ENCODE measurements at regions not wholly inside any gene's neighbourhood (a gene's known extent, or its start where the extent isn't known, plus 50 kb on each side); places are given as distances from the start of the nearest gene placed in this dataset.

DNA sequence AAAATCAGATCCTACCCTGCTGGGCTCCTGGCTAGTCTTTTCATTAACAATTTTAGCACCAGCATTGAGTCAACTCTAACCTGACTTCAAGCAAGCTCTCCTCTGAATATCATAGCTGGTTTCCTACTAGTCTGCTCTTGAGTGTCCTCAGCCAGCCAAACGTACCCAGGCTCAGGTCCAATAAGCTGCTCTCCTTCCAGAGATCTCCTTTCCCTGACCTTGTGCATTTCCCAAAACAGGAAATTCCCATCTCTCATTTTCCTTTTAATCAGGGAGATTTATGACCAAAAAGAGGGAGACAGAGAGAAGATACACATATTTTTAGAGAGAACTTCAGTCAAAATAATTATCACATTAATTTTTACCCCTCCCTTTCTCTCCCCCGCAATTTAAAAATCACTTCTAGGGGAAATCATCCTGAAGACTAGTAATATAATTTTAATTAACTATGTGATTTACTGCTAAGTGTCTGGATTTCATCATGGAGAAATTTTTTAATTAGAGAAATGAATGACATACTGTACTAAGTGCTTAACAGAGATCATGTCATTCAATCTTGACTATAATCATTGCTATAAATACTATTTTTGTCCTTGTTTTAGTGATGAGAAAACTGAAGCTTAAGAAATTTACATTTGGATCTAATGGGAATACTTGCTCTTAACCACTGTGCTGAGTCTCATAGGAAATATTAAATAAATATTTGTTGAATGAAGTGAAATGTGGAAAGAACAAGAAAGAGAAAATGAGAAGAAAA is 421.7 kb upstream of the INTU start:
- no peak for DNase-seq (ENCODE audit: extremely low read depth, low read depth)

DNA sequence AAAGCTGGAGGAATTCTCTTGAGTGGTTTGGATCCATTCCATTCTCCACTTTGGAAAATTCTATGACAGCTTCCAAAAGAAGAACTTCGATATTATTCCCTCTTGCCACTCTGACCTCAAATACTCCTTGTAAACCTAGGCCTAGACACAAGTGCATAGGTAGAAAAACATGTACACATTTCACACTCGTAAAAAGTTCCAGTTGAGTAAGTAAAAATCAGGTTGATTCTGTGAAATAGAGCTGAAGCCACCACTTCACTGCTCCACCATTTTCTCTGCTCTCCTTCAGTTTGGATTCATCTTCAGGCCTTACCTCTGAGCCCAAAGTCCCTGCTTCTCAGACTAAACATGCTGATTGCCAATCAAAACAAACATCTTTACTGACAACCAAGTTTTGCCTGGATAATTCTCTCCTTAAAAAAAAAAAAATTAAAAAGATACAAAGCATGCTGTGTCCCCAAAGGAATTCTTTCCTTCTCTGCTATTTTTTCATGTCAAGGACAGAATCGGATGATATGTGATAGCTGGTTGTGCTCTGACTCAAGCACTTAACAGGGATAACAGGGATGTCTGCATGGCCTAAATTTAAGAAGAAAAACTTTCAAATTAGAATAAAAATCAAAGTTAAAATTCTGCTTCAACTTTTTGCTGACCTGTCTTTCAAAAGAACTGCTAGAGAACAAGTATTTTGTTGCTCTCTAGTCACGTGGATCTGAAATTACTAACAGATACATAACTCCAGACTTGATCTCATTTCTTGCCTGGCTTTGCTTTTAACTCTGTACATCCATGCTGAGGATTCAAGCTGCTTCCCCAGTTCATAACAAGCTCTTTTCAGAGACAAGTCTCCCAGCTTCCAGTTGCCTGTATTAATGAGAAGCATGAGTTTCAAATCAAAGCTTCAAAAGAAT is 420.9 kb upstream of the INTU start:
- DNase-seq (ENCODE audit: extremely low read depth, low read depth) = no peak

DNA sequence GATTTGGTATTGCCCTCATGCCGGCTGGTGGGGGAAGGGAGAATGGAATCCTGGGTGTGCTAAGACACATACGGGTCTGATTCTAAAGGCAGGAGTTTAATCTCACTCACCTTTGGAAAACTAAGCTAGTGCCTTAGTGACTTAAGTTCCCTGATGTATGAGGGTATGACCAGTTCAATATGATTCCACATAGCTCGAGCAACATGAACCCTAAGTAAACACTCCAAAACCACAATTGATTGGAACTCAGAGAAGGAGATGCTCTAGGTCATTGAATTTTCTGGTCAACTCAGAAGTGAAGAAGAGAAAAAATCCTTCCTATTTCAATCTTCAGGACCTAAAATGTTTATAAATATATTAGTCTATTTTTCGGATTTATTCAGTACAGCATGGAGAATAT is 420.1 kb upstream of the INTU start:
- no peak for DNase-seq (ENCODE audit: extremely low read depth, low read depth)

DNA sequence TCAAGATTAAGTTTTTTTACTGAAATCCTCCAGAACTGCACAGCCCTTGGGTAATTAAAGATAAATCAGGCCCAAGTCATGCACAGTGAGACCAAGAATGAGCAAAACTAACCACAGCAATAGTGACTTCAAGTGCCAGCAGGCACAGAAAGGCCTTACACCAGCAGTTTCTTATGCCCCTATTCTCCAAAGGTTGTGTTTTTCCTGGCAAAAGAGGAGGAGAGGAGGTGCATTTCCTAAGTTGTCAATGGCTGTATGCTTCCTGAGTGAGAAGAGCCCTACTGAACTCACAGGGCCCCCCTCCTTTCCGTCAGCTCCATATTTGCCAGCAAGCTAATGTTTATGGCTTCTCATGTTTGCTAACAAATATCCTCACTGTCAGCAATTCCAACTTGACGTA is 418.7 kb upstream of the INTU start:
- peak; percentile 16 for DNase-seq (ENCODE audit: extremely low read depth, low read depth)

DNA sequence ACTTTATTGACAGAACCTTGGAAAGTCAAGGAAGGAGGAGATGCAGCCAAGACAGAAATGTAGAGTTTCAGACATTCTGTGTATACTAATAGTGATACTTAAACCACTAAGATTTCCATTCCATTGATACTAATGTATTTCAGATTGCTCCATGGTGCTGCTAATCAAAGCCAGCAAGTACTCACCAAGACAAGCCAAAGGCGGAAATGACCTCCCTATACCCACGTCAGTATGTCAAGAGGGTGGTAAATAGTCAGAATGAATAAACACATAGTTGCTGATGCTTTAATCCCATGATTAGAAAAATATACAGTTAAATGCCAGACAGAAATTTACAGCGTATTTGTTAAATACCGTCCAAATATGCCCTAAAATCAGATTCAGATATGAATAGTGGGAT is 417.8 kb upstream of the INTU start:
- peak; percentile 30 for DNase-seq (ENCODE audit: extremely low read depth, low read depth)

DNA sequence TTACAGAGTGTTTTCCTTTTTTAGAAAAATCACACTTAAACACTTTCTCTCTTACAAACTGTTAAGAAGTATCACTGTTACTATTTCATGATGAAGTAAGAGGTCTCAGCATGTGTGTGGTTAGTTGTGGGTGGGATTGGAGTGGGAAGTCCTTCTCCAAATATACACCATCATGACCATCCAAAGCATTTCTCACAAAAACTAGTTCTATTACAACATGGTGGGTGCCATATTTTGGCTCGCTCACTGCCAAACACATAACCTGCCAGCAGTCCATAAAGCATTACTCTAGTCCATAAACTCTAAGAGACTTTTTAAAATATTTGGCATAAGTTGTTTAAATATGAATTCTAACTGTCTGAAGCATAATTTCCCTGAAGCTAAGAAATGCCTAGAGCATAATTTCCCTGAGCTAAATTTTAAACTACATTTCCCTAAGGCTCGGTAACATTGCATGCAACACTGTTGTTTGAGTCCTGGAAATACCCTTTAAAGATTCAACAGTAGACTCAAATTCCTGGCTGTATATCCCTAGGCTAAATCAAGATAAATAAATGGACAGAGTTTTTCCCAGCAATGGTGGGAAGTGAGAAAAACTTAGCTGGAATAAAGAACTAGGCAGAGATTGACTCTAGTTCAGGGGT is 415.0 kb upstream of the INTU start:
- DNase-seq (ENCODE audit: extremely low read depth, low read depth) = no peak

DNA sequence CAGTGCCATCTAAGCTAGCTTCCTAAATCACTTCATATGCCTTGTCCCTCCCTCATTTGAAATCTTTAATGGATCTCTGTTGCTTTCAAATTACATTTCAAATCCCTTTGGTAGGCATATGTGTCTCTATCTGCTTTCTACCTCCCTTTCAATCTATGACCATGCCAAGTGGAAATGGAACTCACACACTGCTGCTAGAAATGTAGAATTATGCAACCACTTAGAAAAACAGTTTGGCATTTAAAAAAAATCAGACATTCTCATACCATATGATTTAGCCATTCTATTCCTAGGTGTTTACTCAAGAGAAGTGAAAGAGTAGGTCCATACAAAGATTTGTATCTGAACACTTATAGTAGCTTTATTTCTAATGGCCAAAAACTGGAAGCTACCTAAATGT is 413.5 kb upstream of the INTU start:
- no peak for DNase-seq (ENCODE audit: extremely low read depth, low read depth)

DNA sequence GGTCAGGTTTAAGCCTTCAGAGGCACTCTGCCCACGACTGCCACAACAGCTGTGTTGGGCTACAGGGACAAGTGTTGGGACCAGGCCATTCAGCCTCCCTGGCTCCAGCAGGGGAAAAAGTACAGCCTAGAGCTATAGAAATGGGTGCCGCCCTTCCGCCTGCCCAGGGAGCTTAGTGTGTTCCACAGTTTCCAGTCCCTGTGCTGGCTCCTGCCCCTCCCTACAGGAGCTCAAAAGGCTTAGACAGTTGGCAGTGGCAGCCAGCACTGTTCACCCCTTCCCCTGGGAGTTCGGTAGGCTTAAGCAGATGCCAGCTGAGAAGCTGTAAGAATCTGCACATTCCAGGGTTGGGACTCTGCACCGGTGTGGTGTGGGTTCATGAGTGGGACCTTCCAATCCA is 408.2 kb upstream of the INTU start:
- no peak for DNase-seq (ENCODE audit: extremely low read depth, low read depth)

DNA sequence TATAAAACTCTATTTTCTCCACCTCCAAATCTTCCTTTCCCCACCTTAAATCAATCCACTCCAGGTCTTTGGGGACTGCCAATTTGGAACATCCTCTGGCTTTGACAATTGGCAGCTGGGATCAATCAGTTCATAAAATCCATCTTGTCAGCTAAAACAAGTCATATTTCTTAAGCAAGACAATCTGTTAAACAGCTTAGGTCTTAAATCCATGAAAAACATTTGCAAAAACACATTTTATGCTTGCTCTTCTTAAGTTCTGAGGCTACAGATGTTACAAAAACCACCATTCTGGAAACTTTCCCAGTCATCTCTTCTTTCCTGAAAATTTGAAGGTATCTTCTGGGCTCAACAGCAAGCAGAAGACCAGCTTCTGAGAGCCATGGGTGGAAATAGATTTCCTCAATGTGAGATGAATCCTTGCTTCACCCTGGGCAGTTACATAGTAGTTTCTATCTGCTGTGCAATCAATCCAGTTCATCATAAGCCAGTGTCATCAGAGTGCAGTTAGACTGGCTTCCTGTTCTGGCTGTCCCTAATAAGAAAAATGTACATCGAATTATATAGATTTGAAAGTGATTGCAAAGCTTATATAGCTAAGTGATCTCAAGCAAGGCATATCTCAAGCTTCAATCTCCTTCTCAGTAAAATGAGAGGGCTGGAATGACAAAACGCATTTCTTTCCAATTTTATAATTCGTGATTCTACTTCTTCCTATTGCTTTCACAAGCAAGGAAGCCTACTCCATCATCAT is 402.7 kb upstream of the INTU start:
- no peak for DNase-seq (ENCODE audit: extremely low read depth, low read depth)

DNA sequence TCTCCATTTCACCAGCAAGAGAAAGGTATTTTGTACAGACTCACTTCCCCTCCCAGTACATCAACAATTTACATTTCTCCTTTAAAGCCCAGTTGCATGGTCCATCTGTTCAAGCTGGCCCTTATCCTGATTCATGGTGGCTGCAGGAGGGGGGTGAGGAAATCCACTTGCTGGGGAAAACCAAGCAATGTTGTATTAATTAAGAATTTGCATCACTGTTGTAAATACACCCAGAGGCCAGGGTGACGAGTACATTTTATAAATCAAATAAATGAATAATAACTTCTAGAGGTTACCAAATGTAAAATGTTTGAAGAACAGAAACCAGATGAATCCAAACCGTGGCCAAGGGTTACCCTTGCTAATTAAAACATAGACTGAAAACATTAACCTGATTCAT is 395.9 kb upstream of the INTU start:
- DNase-seq (ENCODE audit: extremely low read depth, low read depth) = no peak

DNA sequence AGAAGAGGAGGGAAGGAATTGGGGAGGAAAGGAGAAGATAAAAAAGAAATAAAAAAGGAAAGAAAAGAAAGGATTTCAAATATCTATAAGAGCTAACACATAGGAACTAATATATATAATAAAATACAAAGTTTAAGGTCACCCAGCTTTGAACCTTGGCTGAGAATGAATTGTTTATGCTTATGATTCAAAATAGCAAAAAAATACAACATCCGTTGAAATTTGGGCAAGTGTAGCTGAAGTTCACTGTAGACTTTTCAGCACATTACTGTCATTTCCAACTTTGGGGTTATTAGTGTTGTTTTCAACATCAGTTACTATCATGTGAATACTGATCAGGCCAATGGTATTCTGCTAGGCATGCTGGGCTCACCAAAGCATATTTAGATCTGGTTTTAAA is 395.2 kb upstream of the INTU start:
- no peak for DNase-seq (ENCODE audit: extremely low read depth, low read depth)

DNA sequence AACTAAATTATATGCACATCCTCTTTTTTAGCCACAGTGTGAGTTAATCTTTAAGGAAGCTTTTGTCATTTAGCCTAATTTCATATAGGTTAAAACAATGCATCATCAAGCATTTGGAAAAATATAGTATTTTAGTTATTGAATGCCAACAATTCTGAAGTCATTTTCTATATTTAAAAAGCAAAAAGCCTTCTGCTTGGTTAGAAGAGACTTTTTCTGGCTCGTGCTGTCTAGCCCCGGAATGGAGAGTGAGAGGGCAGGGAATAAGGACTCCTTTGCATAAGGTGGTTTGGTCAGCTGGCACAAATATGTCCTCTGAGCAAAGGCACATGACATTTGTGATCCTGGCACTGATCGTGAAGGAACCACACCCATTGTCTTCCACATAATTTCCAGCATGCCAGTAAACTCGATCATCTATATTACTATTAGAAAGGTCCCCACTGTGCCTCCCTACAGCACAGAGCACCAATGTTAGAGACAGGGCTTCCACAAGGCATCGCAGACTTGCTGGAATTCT is 393.7 kb upstream of the INTU start:
- DNase-seq (ENCODE audit: extremely low read depth, low read depth) = no peak

DNA sequence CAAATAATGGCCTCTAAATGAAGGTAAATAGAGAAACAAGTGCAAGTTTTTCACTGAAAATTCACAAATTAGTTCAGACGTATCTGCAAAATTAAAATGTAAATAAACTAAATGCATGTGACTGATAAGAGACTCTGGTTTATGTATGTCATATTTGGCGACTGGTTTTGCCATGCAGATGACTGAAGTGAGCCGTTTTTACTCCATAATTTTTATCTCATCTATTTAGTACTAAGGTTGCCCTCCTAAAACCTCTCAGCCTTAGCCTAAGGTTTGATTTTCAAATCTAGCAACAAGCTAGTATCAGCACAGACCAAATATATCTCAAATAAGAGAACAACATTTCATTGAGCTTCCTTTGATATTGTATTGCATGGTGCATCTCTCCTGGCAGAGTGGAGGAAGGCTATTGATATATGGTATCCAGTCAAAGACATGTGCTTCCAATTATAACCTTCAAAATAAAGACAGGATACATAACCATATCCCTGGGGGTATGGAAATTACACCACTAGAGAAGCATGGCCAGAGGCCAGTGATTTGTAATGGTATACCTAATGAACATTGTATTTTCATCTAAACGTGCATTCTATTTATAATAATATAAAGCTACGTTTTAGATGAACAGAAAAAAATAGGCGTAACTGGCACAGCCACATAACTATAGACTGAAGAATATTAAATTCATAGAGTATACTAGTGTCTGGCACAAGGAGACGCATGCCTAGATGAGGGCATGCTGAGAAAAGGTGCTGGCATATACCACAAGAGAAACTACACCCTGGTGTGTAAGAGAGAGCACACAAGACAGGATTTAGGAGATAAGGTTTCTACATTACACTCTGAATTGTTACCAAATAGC is 392.6 kb upstream of the INTU start:
- DNase-seq (ENCODE audit: extremely low read depth, low read depth) = no peak

DNA sequence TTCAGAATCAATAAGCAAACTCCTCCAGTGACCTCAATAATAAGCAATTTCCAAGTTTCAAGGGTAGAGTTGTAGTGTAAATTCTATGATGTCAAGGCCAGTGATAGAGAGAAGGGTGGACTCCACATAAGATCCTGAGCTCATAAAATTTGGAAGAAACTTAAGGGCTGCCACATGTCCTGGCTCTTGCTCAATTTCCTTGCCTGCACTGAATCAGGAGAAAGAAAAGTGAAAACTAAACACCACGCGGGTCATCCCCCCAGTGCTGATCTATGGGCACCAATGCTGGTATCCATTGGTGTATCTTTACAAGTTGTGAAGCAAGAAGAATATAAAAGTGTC is 392.0 kb upstream of the INTU start:
- DNase-seq (ENCODE audit: extremely low read depth, low read depth) = no peak

DNA sequence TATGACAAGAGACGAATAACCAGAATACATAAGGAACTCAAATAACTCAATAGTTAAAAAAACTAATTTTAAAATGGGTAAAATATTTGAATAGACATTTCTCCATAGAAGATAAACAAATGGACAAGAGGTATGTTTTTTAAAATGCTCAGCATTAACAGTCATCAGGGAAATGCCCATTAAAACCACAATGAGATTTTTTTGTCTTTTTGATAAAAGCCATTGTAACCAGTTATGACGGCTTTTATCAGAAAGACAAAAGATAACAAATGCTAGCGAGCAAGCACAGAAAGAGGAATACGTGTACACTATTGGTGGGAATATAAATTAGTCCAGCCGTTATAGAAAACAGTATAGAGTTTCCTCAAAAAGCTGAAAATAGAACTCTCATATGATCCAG is 388.2 kb upstream of the INTU start:
- DNase-seq (ENCODE audit: extremely low read depth, low read depth) = no peak

DNA sequence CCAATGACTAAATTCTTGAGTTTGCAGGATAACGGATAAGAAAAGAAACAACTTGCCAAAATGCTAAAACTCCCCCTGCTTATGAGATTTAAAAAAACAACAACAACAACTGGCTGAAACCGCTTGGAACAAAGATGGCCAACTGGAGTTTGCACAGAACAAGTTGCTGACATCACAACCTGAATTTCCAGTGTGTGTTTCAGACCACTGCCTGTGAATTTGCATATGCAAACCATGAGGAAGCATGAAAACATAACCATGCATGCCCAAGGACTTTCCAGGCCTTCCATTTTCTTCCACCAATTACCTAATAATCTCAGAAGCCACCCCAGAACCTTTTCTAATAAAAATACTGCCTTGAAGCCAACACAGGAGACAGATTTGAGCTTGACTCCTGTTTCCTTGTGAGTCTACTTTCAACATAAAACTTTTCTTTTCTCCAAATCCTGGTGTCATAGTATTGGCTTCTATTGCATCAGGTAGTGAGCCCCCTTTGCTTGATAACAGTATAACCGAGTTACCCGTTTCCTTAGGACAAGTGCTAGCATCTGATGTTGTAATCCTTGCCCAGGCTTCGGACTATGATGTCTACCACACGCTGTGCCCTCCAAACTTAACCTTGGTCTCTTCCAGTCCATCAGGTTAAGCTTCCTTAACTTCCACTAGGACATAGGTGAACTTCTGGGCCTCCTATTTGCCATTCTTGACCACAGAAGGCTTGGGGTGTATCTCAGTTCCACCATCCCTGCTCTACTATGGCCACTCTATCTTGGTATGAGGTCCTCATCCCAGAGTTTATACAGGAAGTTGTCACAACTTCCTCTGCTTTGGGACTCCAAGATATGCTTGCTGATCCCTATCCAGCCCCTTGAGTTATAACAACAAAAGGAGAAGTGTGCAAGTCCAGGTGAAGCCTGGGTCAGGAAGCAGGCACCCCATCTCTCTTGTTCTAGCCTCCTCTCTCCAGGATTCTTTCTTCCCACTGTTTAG is 385.5 kb upstream of the INTU start:
- DNase-seq (ENCODE audit: extremely low read depth, low read depth) = no peak

DNA sequence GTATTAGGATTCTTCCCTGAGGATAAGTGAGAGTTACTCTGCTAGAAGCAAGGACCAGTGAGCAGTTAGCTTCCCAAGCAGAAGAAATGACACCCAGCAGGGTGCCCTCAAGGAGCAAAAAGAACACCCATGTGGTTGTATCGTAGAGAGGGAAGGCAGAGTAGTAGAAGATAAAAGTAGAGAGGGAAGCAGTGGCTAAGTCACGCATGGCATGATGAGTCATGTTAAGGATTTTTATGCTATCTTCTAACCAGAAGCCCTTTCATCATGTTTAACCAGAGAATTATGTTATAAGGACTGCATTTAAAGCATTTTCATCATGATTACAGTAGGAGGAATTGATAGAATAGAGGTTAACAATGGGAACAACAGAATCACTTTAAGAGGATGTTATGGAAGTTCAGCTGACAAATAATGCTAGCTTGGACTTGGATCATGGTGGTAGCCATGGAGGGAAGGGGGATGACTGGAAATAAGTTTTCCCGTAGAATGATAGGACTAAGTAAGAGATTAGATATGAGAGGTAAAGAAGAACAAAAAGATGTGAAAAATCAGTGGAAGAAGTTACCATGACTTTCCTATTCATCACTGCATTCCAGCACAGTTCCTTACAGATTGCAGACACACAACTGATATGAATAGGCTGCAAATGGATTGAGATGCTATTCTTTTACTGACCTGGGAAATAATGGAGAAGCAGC is 383.5 kb upstream of the INTU start:
- no peak for DNase-seq (ENCODE audit: extremely low read depth, low read depth)

DNA sequence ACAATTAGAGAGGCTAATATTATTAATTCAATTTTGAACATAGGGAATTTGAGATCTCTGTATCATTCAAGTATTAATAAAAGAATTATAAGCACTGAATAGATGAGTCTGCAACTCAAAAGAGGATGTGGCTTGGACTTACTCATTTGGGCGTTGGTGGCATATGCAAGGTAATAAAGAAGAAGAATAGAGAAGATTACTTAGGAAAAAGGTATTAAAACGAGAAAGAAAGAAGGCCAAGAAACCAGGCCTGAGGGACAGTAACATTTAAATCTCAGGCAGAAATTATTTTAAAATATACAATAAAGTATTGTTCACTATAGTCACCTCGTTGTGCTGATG is 383.0 kb upstream of the INTU start:
- DNase-seq (ENCODE audit: extremely low read depth, low read depth) = no peak

Measured in NCI-H460 (cell line).